Trophoblast cell (in vitro differentiated cells and primary cell): ENCODE measurements at regions not wholly inside any gene's neighbourhood (a gene's known extent, or its start where the extent isn't known, plus 50 kb on each side); places are given as distances from the start of the nearest gene placed in this dataset.

Experiments
- DNase-seq, 2 donors: peaks; one replicate each; pipeline ENCODE4 v3.0.0-alpha.2; 2016
- H2AFZ ChIP-seq: 2 replicates; pipeline ENCODE4 v1.6.1; 2013; ENCODE audit warnings: low read length, moderate library complexity, mild to moderate bottlenecking; ENCODE audit not compliant: insufficient read depth, poor library complexity
- H2AK5ac ChIP-seq: 2 replicates; pipeline ENCODE4 v1.6.1; 2013; ENCODE audit warnings: mild to moderate bottlenecking, low read length
- H2BK120ac ChIP-seq: 2 replicates; pipeline ENCODE4 v1.6.1; 2013; ENCODE audit warnings: low read length, mild to moderate bottlenecking, moderate library complexity; ENCODE audit not compliant: insufficient read depth, poor library complexity
- H2BK12ac ChIP-seq: 2 replicates; pipeline ENCODE4 v1.6.1; 2013; ENCODE audit warnings: mild to moderate bottlenecking, low read length, moderate library complexity
- H2BK5ac ChIP-seq: 2 replicates; pipeline ENCODE4 v1.6.1; 2013; ENCODE audit warnings: low read length, low read depth, moderate library complexity, mild to moderate bottlenecking; ENCODE audit not compliant: poor library complexity
- H3K14ac ChIP-seq: 2 replicates; pipeline ENCODE4 v1.6.1; 2013; ENCODE audit warnings: mild to moderate bottlenecking, low read length
- H3K18ac ChIP-seq: 2 replicates; pipeline ENCODE4 v1.6.1; 2013; ENCODE audit warnings: mild to moderate bottlenecking, low read length
- H3K23ac ChIP-seq: 2 replicates; pipeline ENCODE4 v1.6.1; 2013; ENCODE audit warnings: low read length
- H3K27ac ChIP-seq: 2 replicates; pipeline ENCODE4 v1.5.1; 2013; ENCODE audit warnings: low read depth, mild to moderate bottlenecking, inconsistent platforms, low read length, moderate library complexity
- H3K27me3 ChIP-seq: 2 replicates; pipeline ENCODE4 v1.6.1; 2013; ENCODE audit warnings: inconsistent platforms, mild to moderate bottlenecking, low read length, moderate library complexity; ENCODE audit not compliant: insufficient read depth
- H3K36me3 ChIP-seq, 2 experiments: 1 replicate in 1 of 2; 2 replicates in 1 of 2; pipeline ENCODE4 v1.6.1; 2013; ENCODE audit warnings: low read length in 2 of 2, mild to moderate bottlenecking in 2 of 2, moderate library complexity in 1 of 2; ENCODE audit not compliant: insufficient read depth in 2 of 2, control insufficient read depth in 1 of 2
- H3K4ac ChIP-seq: 2 replicates; pipeline ENCODE4 v1.6.1; 2013; ENCODE audit warnings: low read depth, mild to moderate bottlenecking, low read length, moderate library complexity
- H3K4me1 ChIP-seq, 2 experiments: 1 replicate in 1 of 2; 2 replicates in 1 of 2; pipeline ENCODE4 v1.6.1; 2013; ENCODE audit warnings: low read length in 2 of 2, mild to moderate bottlenecking in 2 of 2, moderate library complexity in 1 of 2; ENCODE audit not compliant: insufficient read depth in 2 of 2, control insufficient read depth in 1 of 2
- H3K4me2 ChIP-seq: 2 replicates; pipeline ENCODE4 v1.6.1; 2013; ENCODE audit warnings: inconsistent platforms, mild to moderate bottlenecking, low read length, moderate library complexity
- H3K4me3 ChIP-seq: 2 replicates; pipeline ENCODE4 v1.5.1; 2013; ENCODE audit warnings: mild to moderate bottlenecking, low read depth, low read length, inconsistent platforms
- H3K79me1 ChIP-seq: one replicate; pipeline ENCODE4 v1.6.1; 2013; ENCODE audit warnings: low read length
- H3K79me2 ChIP-seq: 2 replicates; pipeline ENCODE4 v1.6.1; 2013; ENCODE audit warnings: low read length, mild to moderate bottlenecking; ENCODE audit not compliant: control insufficient read depth, insufficient read depth, poor library complexity
- H3K9ac ChIP-seq: 2 replicates; pipeline ENCODE4 v1.6.1; 2013; ENCODE audit warnings: mild to moderate bottlenecking, low read length
- H3K9me3 ChIP-seq: 2 replicates; pipeline ENCODE4 v1.6.1; 2013; ENCODE audit warnings: low read depth, mild to moderate bottlenecking, control low read depth, inconsistent platforms, low read length; ENCODE audit not compliant: insufficient read depth
- H4K12ac ChIP-seq: 2 replicates; pipeline ENCODE4 v1.6.1; 2013; ENCODE audit warnings: low read depth, mild to moderate bottlenecking, low read length, moderate library complexity
- H4K8ac ChIP-seq: 2 replicates; pipeline ENCODE4 v1.6.1; 2013; ENCODE audit warnings: low read depth, mild to moderate bottlenecking, low read length, moderate library complexity
- H4K91ac ChIP-seq: one replicate; pipeline ENCODE4 v1.6.1; 2013; ENCODE audit warnings: low read depth, mild to moderate bottlenecking, low read length, moderate library complexity
- WGBS: extraction: QIAGEN DNeasy Blood & Tissue Kit; methylation state at CpG from one replicate; pipeline ENCODE4 v1.1.7; 2013; ENCODE audit warnings: missing lambda C conversion rate; ENCODE audit not compliant: insufficient read length, insufficient coverage; ENCODE audit errors: extremely low coverage; 5-methylcytosine and 5-hydroxymethylcytosine counted together

GRCh38 chr9:14437354-14438231 lies 123.7 kb upstream of the NFIB start:
- Histone ChIP-seq H2BK120ac (no peak overlapping the region), H3K18ac (no peak overlapping the region), H3K4ac (no peak overlapping the region), H3K9me3 (no peaks in the 10 kb centered on the region), H3K27ac (no peak overlapping the region), H3K36me3 (no peaks in the 10 kb centered on the region), H4K91ac (no peak overlapping the region), H3K4me3 (no peak overlapping the region), H3K14ac (no peak overlapping the region), H4K12ac (no peak overlapping the region), H3K23ac (no peak overlapping the region), H2BK12ac (no peak overlapping the region), H2BK5ac (no peak overlapping the region), H3K79me1 (no peaks in the 10 kb centered on the region), H3K27me3 (no peaks in the 10 kb centered on the region), H2AK5ac (no peak overlapping the region), H2AFZ (no peak overlapping the region), H3K4me2 (no peak overlapping the region), H4K8ac (no peak overlapping the region), H3K9ac (no peak overlapping the region), H3K4me1 (peaks cover 0 to 2% of the 10 kb centered on the region in 2 experiments), H3K79me2 (no peaks in the 10 kb centered on the region)
- WGBS: no CpG with 5 or more reads among the region's 15 CpGs
- no peak for DNase-seq

GRCh38 chr9:14435871-14436270 lies 121.9 kb upstream of the NFIB start:
- Histone ChIP-seq H3K27me3 (no peaks in the 10 kb centered on the region), H3K79me2 (no peaks in the 10 kb centered on the region), H4K12ac (no peak overlapping the region), H3K4me1 (peaks cover 0 to 2% of the 10 kb centered on the region in 2 experiments), H3K4ac (no peak overlapping the region), H3K4me3 (no peak overlapping the region), H2BK120ac (no peak overlapping the region), H2BK12ac (no peak overlapping the region), H2AFZ (no peak overlapping the region), H4K8ac (no peak overlapping the region), H3K9me3 (no peaks in the 10 kb centered on the region), H4K91ac (no peak overlapping the region), H3K4me2 (no peak overlapping the region), H2BK5ac (no peak overlapping the region), H3K36me3 (no peaks in the 10 kb centered on the region), H3K27ac (no peak overlapping the region), H3K23ac (no peak overlapping the region), H3K9ac (no peak overlapping the region), H3K18ac (no peak overlapping the region), H3K79me1 (no peaks in the 10 kb centered on the region), H3K14ac (no peak overlapping the region), H2AK5ac (no peak overlapping the region)
- no CpG with 5 or more reads among the region's 2 CpGs for WGBS
- no peak for DNase-seq

GRCh38 chr9:14434971-14435718 lies 121.2 kb upstream of the NFIB start:
- Histone ChIP-seq H4K12ac (no peak overlapping the region), H2AK5ac (no peak overlapping the region), H4K91ac (no peak overlapping the region), H2BK12ac (no peak overlapping the region), H3K4ac (no peak overlapping the region), H3K18ac (no peak overlapping the region), H3K9ac (no peak overlapping the region), H3K9me3 (no peaks in the 10 kb centered on the region), H3K27ac (no peak overlapping the region), H3K79me2 (no peaks in the 10 kb centered on the region), H3K14ac (no peak overlapping the region), H4K8ac (no peak overlapping the region), H2BK5ac (no peak overlapping the region), H3K4me2 (no peak overlapping the region), H3K36me3 (no peaks in the 10 kb centered on the region), H2AFZ (no peak overlapping the region), H2BK120ac (no peak overlapping the region), H3K4me1 (peaks cover 0 to 2% of the 10 kb centered on the region in 2 experiments), H3K23ac (peak overlapping the region; percentile 90), H3K79me1 (no peaks in the 10 kb centered on the region), H3K27me3 (no peaks in the 10 kb centered on the region), H3K4me3 (no peak overlapping the region)
- DNase-seq: no peak
- WGBS: no CpG with 5 or more reads among the region's 2 CpGs

GRCh38 chr9:14434158-14434504 lies 120.2 kb upstream of the NFIB start:
- no peak overlapping the region for H3K27ac ChIP-seq

More at GRCh38 chr9:14434158-14434504, 120.2 kb upstream of the NFIB start:
- H4K12ac ChIP-seq: no peak overlapping the region
- no peaks in the 10 kb centered on the region for H3K79me2 ChIP-seq
- no peak overlapping the region for H3K23ac ChIP-seq
- H4K91ac ChIP-seq: no peak overlapping the region
- H3K4ac ChIP-seq: no peak overlapping the region
- H3K9ac ChIP-seq: no peak overlapping the region
- no peak overlapping the region for H4K8ac ChIP-seq
- no peak overlapping the region for H3K18ac ChIP-seq
- H2BK120ac ChIP-seq: no peak overlapping the region
- no peak overlapping the region for H2BK12ac ChIP-seq
- no peaks in the 10 kb centered on the region for H3K79me1 ChIP-seq
- no peak overlapping the region for H2BK5ac ChIP-seq
- H2AK5ac ChIP-seq: no peak overlapping the region
- H3K14ac ChIP-seq: no peak overlapping the region
- H3K27me3 ChIP-seq: no peaks in the 10 kb centered on the region
- H3K9me3 ChIP-seq: no peaks in the 10 kb centered on the region
- no peak for DNase-seq
- H3K4me1 ChIP-seq: peaks cover 0 to 2% of the 10 kb centered on the region in 2 experiments
- H3K4me3 ChIP-seq: no peak overlapping the region
- no peak overlapping the region for H3K4me2 ChIP-seq
- H3K36me3 ChIP-seq: no peaks in the 10 kb centered on the region
- H2AFZ ChIP-seq: no peak overlapping the region
